ENCODE measurements at regions not wholly inside any gene's neighbourhood (a gene's known extent, or its start where the extent isn't known, plus 50 kb on each side); places are given as distances from the start of the nearest gene placed in this dataset.

GRCh38 chr6:146898069-146898887 is 299.5 kb downstream of the ADGB start:
- TF ChIP-seq CTCF (IDR thresholded peaks at IDR 0.05) = no peak
- TF ChIP-seq POLR2A (IDR thresholded peaks at IDR 0.05) = no peak
- intact Hi-C loops (cut with DNase I; ENCODE audit: low total_unique reads) = no loop called here
- DNase-seq (ENCODE audit: low spot score in 2 of 2) = no peak
- WGBS, 2 donors = 81 to 86% methylated on average over 6 of the region's 6 CpGs
- no peak overlapping the region for H3K4me3 ChIP-seq (ENCODE audit: low read depth, poor library complexity, severe bottlenecking)

- TF ChIP-seq POLR2A (IDR thresholded peaks at IDR 0.05) = no peak
- TF ChIP-seq CTCF (IDR thresholded peaks at IDR 0.05) = no peak
- intact Hi-C loops (cut with DNase I; ENCODE audit: low total_unique reads) = no loop called here
- WGBS, 2 donors = 90 to 94% methylated on average over 3 of the region's 3 CpGs
- no peak overlapping the region for H3K4me3 ChIP-seq (ENCODE audit: low read depth, poor library complexity, severe bottlenecking)
- DNase-seq (ENCODE audit: low spot score in 2 of 2) = no peak
Observed at GRCh38 chr6:146898888-146899227, 300.1 kb downstream of the ADGB start.

GRCh38 chr6:146901940-146902816 is 302.0 kb upstream of the STXBP5 start:
- intact Hi-C loops (cut with DNase I; ENCODE audit: low total_unique reads) = no loop called here
- TF ChIP-seq CTCF (IDR thresholded peaks at IDR 0.05) = no peak
- 77 to 80% methylated on average over 6 of the region's 6 CpGs for WGBS, 2 donors
- no peak for DNase-seq (ENCODE audit: low spot score in 2 of 2)
- no peak overlapping the region for H3K4me3 ChIP-seq (ENCODE audit: low read depth, poor library complexity, severe bottlenecking)

- no peak for DNase-seq (ENCODE audit: low spot score in 2 of 2)
- WGBS, 2 donors = 61 to 69% methylated on average over 1 of the region's 1 CpG
- TF ChIP-seq CTCF (IDR thresholded peaks at IDR 0.05) (no peak), POLR2A (IDR thresholded peaks at IDR 0.05) (no peak)
- no peak overlapping the region for H3K4me3 ChIP-seq (ENCODE audit: low read depth, poor library complexity, severe bottlenecking)
- intact Hi-C loops (cut with DNase I; ENCODE audit: low total_unique reads) = no loop called here
Observed at GRCh38 chr6:146902846-146903245, 301.4 kb upstream of the STXBP5 start.

- WGBS, 2 donors = 88 to 91% methylated on average over 7 of the region's 7 CpGs
- no peak for DNase-seq (ENCODE audit: low spot score in 2 of 2)
- no peak overlapping the region for H3K4me3 ChIP-seq (ENCODE audit: low read depth, poor library complexity, severe bottlenecking)
- intact Hi-C loops (cut with DNase I; ENCODE audit: low total_unique reads) = no loop called here
- TF ChIP-seq POLR2A (IDR thresholded peaks at IDR 0.05) = no peak
- TF ChIP-seq CTCF (IDR thresholded peaks at IDR 0.05) = no peak
Observed at GRCh38 chr6:146903451-146903850, 300.8 kb upstream of the STXBP5 start.
